NCI-H2081 treated with DMSO at 0.1 percent for 48 hours (cell line): ENCODE measurements at regions not wholly inside any gene's neighbourhood (a gene's known extent, or its start where the extent isn't known, plus 50 kb on each side); places are given as distances from the start of the nearest gene placed in this dataset.
"Not testable (repeated sequence)": the region's sequence is repeated elsewhere in the genome, so short reads cannot be mapped to it uniquely, and the experiment has no call there.

Experiments
- DNase-seq: peaks from one replicate; lab custom pipeline; 2025; lab: John Stamatoyannopoulos, UW

DNA sequence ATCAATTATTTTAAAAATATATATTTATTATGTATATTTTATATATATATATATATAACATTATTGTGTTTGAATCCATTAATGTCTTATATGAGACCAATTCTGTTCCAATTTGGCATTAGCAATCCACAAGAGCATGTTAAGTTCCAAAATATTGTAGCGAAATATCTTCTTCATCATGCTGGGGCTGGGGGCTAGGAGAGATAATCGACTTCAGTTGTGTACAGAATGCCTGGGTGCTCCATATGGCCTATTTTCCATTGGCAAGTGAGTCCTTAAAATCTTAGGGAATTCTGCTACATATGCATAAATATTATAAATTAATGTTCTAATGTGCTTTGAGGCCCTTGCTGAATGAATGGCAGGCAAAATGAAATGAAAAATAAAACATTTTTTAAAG is 117.7 kb downstream of the PCDH7 start:
- no peak for DNase-seq

DNA sequence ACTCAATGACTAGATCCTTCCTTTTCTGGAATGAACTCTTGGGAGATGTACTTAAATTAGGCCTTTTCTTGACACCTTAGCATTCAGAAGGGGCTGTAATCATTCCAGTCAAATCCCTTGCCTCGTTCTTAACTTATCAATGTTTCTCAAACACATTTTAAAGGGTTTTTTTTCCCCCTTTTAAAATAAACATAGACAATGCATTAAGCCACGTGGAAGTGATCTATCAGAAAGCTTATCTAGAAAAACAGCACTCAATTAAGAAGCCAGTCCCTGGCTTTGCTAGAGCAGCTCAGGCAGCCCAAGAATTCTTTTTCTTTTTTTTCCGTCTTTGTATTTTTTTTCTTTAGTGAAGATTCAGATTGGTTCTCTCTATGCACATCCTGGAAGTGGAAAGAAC is 118.2 kb downstream of the PCDH7 start:
- no peak for DNase-seq

GRCh38 chr4:30839583-30840520 is 119.7 kb downstream of the PCDH7 start:
- no peak for DNase-seq

GRCh38 chr4:30840571-30840970 is 120.4 kb downstream of the PCDH7 start:
- no peak for DNase-seq

- DNase-seq: no peak
Observed at GRCh38 chr4:30842142-30842541, 122.0 kb downstream of the PCDH7 start.

DNA sequence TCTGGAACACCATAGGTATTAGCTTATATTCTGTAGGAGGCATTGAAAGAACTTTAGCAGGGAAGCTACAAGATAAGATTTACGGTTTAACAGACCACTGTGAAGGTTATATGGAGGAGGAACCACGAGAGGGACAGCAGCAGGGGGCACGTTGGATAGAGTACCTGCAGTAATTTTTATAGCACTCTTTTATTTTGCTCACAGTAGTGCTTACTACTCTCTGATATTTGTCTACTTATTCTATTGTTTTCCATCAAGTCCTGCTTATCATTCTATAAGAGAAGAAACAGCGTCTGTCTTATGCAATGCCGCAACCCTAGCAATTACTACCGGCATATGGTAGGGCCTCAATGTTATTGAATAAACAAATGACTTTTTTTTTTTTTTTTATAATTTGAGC is 122.5 kb downstream of the PCDH7 start:
- no peak for DNase-seq

DNA sequence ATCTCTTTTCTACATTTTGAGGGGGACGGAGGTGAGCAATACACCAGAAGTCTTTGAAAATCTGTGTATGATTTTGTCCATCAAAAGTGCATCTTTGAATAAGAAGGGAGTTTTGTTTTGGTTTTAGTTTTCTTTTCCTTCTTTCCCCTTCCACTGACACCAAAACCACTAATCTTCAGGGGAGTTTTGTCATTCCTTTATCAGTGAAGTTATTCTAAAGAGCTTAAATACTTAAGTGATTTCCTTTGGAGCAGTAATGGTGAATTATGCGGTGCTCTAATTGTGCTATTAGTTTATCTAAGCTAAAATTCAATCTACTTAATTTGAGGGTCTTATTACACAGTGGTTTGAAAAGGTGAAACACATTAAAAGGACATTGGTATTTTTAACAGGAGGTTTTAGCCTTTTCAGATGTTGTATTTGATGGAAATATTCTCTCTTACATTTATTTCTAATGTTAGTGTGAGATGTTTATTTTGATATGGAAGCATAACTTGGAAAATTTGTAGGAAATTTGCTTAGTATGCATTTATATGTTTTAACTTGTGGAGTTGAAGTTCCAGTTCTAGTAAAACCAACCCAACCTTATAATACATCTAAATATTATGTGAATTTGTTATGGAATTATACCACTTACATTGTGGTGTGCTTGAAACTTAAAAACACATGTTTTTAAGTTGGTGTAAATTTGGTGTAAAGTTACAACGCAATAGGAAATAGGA is 124.9 kb downstream of the PCDH7 start:
- DNase-seq: no peak

- DNase-seq: no peak
Observed at GRCh38 chr4:30847167-30847566, 127.0 kb downstream of the PCDH7 start.

- DNase-seq: no peak
Observed at GRCh38 chr4:30847958-30848357, 127.8 kb downstream of the PCDH7 start.

- no peak for DNase-seq
Observed at GRCh38 chr4:30854531-30854930, 134.4 kb downstream of the PCDH7 start.

- DNase-seq: no peak
Observed at GRCh38 chr4:30855232-30855631, 135.1 kb downstream of the PCDH7 start.

DNA sequence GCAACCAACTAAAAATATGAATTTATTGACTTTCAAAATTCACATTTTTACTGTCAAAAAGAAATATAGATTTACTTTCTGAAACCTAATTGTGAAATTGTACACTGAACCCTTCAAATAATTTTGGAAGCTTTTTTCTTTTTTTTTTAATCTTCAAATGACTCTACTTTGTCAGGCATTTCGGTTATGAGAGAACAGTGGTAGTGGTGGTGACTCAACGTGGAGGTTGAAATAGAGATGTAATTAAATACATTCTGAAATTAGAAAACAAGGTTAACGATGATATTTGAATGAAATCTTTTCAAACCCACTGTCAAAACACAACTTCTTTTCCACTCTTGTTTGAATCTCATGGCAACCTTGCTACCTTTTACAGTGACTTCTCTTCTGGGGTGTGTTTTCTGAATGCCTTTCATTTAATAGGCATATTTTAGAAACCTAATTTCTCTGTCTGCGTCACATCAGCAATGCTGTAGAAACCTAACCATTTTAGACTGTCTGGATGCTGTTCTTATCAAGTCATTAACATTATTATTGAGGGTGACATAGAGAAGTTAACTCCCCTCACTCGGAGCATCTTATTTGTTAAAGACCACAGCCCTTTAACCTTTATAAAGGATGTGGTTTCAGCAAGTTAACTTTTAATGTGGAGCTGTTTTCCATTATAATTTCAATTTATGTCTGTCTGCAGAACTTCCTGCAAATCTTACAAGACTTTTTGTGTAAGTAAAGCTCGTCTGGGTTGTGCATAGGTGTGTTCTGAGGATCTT is 136.8 kb downstream of the PCDH7 start:
- DNase-seq: no peak

DNA sequence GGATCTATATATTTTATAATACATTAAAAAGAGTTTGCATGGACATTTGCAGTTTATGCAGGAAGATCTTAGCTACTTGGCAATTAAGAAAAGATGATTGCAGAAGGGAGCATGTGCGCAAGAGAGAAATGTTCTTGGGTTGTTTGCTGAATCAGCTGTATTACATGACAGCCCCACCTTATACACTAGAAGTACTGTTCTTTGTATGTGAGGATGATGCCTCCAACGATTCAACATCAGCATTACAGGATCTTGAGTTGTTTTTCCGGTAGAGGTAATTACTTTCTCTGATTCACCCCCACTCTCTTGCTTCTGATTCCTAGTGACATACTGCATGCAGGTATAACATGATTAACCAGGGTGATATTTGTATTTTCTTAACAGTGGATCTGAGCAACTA is 140.8 kb downstream of the PCDH7 start:
- no peak for DNase-seq

- DNase-seq: no peak
Observed at GRCh38 chr4:30862196-30862595, 142.0 kb downstream of the PCDH7 start.

DNA sequence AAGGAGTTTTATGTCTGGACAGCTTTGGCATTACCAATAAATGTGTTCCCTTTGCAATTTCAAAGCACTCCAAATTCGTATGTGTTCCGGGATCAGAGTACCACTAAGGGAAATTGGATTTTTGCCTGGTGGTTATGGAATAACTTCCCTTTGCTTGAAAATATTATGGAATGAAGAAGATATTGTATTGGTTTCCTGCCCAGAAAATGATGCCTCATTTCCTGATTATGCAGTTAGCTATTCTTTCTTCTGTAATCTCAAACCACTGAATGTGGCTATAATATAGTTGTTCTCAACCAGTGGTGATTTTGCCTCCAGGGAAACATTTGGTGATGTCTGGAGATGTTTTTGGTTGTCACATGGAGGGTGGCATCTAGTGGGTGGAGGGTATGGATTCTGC is 142.9 kb downstream of the PCDH7 start:
- no peak for DNase-seq

DNA sequence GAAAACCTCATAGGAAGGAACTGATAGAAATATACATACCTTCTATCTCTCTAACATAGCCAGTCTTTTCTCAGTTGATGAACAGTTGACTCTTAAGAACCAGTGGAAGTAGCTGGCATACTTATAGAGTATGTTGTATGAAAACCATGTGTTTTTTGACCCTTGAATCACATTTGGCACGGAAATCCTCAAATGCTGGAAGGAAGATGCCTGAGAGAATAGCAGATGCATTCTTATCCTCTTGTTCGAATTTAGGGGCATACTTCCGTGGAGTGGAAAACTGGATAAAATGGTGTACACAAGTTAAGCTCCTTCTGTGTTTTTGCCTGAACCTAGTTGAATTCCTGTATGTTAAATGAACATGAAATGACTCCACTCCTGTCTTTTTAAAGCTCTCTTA is 145.5 kb downstream of the PCDH7 start:
- DNase-seq: no peak

- DNase-seq: no peak
Observed at GRCh38 chr4:30866346-30866745, 146.2 kb downstream of the PCDH7 start.

DNA sequence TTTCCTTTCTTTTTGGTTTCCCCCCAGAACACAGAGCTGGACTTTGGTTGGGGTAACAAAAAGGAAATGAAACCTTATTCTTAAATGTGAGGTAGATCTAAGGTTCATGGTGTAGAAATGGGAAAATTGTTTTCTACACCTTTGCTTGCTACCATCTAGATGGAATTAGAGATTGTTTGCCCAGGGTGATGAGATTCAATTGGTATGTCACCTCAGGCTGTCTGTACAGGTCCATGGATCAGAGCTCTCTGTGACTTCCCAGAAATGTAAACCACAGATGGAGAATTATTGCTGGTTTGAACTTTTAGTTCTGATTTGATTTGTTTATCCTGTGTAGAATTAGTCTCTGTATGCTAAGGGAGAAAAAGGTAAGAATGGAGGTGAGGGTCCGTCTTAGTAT is 146.7 kb downstream of the PCDH7 start:
- no peak for DNase-seq

DNA sequence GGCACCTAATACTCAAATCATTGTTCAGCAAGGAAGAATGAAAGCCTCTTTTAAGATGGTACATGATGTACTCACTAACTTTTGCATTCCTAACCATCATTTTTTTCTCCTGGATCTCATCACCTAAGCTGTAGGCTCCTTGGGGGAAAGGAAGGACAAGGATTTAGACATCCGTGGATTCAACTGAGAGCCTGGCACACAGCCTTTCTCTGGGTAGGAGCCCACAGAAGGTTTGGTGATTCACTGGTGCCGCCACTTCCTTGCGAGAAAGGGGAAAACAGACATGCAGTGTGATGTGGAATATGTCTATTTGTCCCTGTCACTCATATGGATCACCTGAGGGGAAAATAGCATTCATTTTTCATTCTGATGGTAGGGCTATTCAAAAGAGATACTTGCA is 147.3 kb downstream of the PCDH7 start:
- no peak for DNase-seq

- DNase-seq: no peak
Observed at GRCh38 chr4:30868111-30868895, 148.1 kb downstream of the PCDH7 start.

- not testable (repeated sequence) for DNase-seq
Observed at GRCh38 chr4:30869387-30869786, 149.2 kb downstream of the PCDH7 start.

GRCh38 chr4:30870513-30870912 is 150.3 kb downstream of the PCDH7 start:
- no peak for DNase-seq
